NCI-H774 (cell line): ENCODE measurements at regions not wholly inside any gene's neighbourhood (a gene's known extent, or its start where the extent isn't known, plus 50 kb on each side); places are given as distances from the start of the nearest gene placed in this dataset.

ENCODE experiments used
- DNase-seq: peaks from one replicate; lab custom pipeline; 2025; lab: John Stamatoyannopoulos, UW

DNA sequence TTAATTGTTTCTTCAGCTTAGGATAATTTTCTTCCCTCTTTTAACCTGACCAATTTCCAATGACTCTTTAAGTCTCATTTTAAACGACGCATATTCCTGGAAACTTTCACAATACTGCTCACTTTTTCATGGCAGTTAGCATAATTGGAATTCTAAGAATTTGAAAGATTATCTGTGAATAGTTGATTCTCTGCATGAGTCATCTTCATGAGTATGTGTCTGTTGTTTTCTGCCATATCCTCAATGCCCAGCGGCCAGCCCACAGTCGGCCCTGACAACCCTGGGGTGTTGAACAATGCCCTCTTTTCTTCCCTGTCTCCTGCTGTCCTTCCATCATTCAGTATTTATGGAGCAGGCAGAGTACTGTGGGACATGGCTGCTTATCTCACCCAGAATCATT, 554.2 kb downstream of the CDH26 start:
- no peak for DNase-seq

DNA sequence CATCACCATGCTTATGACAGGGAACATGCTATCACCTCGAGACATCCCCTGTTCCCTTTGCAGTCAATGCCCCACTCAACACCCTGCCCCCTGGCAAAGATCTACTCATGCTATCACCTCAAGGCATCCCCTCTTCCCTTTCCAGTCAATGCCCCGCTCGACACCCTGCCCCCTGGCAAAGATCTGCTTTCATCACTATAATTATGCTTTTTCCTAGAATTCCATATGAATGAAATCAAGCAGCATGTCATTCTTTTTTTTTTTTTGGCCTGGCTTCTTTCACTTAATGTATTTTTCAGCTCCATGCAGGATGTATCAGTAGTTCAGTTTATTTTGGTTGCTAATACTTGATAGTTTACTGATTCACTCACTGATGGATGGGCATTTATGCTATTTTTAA, 554.9 kb downstream of the CDH26 start:
- DNase-seq: no peak

DNA sequence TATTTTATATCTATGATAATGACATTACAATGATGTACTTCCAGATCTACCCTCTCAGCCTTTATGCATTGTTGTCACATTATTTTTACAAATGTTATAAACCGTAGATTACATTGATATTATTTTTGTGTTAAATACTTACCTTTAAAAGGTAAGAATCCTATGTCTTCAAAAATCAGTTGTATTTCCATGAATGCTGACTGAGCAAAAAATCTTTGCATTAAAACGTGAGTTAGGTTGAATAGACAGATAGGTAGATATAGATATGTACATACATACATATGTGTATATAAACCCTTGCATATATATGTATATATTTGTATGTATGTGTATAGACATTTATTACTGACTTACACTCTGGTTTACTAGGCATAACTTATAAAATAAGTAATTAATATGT, 558.2 kb downstream of the CDH26 start:
- no peak for DNase-seq

DNA sequence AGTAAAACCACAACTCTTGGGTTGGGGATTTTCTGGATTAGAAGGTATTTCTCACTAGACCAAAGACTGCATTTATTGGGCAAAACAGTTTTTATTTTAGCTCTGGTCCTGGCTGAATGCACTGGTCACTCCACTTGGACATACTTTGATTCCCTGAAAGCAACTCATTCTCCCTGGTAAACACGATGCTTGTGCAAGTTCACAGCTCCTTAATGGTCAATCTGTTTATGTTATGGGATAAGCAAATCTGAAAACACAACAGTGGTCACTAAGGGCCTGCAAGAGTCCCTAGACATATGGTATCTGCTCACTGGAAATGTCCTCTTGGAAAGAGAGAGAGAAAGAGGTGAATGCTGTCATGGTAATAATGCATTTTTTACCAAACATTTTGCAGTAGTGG, 559.8 kb downstream of the CDH26 start:
- DNase-seq: no peak

DNA sequence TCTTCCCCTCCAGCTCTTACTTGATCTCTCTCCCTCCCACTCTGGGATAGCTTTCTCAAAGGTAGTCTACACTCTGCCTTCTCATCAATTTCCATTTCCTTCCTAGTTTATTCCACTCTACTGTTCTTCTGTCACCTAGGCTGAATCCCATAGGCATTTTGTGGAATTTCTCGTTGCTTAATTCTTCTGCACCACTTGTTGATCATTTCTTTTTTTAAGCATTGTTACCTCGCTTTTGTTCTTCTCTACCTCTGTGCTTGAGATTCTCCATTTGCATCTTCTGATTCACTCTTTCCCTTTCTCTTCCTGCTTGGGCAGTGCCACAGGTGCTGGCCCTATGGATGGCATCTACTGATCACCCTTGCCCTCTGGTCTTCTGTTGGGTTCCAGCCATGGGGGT, 567.2 kb downstream of the CDH26 start:
- DNase-seq: no peak

DNA sequence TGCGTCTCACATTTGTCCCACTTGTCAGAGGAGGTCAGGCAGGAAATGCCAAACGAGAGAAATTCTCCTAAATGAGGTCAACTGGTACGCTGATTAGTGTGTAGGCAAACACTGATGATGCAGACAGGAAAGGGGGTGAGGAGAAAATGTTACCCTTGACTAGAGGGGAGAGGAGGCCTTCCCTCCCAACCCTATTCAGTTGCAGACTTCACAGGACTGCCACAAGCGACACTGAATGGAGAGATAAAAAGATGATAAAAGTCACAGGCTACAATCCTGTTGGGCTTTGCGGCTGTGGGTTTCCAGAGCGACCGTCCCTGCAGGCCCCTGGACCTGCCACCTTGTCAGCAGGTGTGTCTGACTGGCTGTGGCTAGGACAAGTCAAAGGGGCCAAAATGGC, 569.4 kb downstream of the CDH26 start:
- DNase-seq: no peak

DNA sequence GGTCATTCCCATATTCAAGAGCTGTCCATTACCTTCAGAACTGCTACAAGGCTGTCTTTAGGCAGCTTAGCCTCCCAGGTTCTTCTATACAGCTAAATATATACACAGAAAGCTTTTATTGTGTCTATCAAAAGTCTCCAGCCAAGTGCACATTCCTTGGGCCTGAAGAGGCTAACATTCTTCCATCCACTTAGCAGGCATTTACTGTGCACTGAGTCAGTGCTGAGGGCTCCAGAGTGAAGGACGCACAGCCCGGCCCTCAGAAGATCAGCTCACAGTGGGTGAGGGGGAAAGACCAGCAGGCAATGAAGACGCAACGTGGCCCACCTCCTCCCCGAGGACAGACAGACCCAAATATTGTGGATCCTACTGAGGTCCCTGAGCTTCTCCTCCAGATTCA, 569.9 kb downstream of the CDH26 start:
- no peak for DNase-seq

DNA sequence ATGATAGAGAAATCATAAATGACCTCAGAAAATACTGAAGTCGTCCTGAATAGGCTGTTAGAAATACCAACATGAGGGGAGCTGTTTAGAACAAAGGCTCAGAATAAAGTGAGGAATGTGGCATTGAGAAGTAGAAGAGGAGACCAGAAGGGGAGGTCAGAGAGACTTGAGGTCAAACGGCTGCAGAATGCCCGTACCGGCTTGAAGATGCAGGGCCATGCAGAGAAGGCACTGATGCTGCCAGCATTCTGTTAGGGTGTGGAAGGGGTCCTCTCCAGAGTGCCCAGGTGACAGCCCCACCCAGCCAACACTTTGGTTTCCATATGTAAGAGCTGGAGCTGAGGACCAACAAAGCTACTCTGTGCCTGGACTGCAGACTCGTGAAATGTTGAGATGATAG, 570.9 kb downstream of the CDH26 start:
- DNase-seq: no peak

DNA sequence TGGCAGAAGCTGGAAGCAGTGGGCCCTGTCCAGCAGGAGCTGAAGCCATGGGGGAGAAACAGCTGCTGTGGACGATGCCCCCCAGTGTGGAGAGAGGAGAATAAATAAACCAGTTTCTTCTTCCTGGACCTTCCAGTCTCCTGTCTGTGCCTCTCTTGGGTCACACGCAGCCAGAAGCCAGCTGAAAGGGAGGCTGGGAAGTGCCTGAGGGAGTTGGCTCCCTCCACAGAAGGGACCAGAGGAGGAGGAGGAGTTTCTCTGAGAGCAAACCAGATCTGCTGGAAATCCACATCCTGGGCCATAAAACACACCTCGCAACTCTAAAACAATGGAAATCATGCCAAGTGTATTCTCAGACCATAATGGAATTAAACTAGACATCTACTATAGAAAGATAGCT, 577.0 kb downstream of the CDH26 start:
- no peak for DNase-seq

DNA sequence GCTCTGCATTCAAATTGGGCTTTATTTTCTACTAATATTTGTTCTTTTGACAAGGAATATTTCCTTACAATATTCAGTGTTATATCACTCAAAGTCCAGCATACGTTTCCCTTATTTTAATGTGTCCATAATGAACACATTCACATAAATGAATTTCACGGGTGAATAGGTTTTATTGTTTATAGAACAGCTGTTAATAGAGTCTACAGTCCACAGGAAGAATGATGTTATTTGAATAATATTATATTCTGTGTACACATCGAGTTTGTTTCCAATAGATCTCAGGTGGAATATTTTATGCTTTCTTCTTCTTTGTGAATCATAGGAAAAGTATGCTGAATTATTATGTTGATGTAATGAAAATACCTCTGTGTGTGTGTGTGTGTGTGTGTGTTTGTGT, 582.4 kb downstream of the CDH26 start:
- DNase-seq: peak; percentile 40

DNA sequence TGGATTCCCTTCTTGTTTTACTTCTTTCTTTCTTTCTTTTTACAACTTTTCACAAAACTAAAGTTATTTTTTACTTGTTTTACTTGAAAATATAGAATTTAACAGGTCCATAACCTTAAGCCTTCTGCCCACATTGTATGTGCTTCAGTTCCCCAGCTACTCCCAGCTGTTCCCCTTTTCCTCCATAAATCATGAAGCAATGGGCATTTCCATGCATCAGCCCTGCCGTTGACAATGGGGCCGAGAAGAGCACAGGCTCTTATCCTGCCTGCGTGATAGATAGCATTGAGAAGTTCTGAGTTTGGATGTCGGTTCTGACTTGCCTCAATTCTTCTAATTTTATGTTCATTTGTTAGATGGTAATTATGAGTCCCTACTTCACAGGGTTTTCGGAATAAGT, 583.8 kb downstream of the CDH26 start:
- DNase-seq: peak; percentile 24

DNA sequence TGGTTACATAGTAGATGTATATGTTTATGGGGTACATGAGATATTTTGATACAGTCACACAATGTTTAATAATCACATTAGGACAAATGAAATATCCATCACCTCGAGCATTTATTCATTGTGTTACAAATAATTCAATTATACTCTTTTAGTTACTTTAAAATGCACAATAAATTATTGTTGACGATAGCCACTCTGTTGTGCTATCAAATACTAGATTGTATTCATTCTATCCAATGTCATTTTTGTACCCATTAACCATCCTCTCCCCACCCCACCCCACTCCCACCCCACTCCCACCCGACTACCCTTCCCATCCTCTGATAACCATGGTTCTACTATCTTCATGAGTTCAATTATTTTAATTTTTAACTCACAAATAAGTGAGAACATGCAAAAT, 585.4 kb downstream of the CDH26 start:
- DNase-seq: no peak

DNA sequence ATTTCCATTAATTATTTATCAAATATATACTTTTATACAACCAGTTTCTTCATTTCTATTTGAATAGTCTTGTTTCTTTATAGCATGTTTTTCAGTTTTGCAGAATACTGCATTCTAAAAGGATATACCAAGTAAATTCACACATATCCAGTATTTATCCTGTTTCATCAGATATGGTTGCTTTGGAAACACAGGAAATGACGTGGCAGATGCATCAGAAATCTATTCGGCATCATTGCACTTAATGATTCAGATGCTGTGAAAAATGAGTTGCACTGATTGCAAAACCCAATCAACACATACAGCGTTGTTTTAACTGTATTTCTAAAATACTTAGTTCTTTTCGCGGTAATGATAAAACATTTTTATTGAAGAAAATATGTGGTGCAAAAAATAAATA, 594.9 kb downstream of the CDH26 start:
- no peak for DNase-seq

DNA sequence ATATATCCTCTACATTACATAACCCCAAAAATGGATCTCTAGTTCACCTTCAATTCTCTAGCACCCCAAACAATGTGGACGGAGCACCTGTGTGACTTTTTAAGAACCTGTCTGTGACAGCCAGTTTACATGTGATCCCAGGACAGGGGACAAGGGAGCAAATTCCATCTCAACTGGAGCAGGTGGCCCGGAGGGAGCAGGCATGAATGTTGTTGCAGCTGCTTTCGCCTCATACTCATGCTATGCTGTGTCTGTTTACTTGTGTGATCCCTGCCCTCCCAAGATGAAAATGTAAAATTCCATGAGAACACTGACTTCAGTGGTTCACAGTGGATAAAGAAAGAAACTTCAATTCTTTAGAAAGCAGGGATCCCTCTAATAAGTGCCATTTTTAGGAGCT, 600.3 kb downstream of the CDH26 start:
- DNase-seq: no peak

DNA sequence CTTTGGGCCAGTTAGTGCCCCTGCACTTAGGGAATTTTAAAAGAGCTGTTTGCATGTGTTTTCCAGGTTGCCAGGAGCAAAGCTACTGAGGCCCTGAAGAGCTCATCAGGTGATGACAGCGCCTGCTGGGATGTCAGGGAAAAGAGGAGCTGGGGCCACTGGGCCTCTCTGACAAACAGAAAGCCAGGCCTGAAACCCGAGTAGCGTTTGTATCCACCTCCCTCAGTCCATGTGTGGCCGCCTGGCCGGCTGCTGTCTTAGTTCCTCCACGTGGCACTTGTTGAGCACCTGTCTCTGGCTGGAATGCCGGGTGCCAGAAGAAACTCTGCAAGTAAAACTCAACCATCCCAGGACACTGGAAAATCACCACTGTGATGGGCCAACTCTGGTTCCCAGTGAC, 601.2 kb downstream of the CDH26 start:
- DNase-seq: no peak

DNA sequence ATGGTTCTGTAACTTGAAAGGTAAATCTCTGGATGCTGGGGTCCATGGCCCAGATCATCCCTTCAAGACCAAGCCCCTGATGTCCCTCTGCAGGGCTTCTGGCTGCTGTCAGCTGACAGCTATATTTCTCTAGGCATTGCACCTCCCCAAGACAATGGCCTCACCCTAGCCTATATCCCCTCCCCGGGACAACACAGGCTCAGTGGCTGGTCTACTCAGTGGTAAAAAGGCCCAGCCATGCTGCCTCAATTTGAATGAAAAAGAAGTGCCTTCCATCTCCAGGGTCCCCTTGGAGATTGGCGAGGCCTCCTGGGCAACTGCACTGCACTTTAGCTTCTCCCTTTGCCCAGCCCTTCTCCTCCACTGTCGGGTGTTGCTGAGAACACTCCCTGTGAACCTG, 602.8 kb downstream of the CDH26 start:
- no peak for DNase-seq

DNA sequence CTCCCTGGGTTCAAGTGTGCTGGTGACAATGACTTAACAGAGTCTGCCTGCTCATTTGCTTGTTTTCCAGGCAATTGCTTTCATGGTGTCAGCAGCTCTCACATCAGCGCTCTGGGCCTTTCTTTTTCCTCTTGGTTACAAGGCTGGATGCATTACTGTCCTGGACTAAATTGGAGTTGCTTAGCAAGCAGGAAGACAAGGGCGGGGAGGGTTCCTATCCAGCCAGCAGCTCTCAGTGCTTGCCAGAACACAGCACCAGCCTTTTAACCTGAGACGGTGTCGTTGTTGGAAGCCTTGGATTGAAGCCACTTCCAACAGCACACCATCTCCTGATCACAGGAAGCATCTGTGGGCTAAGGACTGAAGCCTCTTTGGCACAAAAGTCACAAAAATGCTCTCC, 606.9 kb downstream of the CDH26 start:
- DNase-seq: no peak

DNA sequence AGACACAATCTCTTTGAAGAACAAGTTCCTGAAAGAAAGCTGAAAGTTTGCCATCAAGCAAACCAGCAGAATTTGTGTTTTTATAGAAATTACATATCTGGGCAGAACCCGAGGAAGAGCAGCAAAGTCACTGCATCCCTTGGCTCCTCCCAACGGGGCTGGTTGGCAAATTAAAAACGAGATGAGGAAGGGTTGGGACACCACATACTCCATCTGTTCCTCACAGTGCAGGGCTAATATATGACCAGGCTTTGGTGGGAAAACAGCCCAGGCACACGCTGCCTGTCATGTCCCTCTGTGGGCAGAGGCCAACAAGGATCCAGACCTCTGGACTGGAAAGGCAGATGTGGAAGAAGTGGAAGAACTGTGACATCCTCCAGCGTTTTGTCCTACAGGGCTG, 607.3 kb downstream of the CDH26 start:
- DNase-seq: no peak

DNA sequence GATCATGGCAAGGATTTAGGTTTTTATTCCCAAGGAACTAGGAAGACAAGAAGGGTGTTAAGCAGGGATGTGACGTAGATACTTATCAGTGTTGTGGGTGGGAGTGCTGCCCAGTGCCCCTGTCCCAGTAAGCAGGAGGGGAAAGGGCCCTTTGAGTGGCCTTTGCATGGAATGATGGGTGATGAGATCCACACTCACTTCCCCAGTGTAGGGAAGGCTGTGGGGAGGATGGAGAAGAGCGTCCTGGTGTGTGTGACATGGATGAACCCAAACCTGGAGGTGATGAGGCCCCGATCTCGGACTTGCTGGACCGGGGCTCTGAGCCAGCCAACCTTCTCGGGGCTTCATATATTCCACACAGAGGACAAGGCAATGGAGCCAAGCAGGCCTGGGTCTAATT, 610.9 kb downstream of the CDH26 start:
- DNase-seq: no peak

DNA sequence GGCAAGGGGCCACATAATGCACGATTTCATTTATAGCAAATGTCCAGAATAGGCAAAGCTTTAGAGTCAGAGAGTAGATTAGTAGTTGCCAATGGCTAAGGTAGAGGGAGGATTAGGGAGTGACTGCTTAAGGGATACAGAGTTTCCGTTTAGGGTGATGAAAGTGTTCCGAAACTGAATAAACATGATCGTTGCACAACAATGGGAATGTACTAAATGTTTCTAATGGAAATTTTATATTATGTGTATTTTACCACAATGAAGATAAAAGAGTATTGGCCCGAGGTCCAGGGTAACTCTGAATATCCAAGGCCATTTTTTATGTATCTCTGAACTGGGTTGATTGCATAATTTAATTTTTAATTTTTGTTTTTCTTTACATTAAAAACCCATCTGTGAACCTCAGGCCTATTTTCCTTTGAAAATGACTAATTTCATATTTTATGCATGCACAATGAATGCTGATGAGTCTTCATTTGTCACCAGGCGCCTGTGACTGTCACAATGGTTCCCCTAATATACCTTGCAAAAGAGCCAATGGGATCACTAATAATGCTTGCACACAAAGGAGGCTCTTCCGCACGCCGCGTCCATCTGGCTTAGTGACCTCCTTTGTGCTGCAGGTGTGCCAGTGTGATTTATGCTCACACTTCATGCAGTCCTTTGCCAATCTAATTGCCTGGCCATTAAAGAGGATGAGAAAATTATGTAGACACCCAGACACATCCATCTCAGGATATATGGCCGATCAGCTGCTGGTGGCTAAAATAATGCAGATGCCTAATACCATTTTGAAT, 612.5 kb downstream of the CDH26 start:
- DNase-seq: peak; percentile 94

DNA sequence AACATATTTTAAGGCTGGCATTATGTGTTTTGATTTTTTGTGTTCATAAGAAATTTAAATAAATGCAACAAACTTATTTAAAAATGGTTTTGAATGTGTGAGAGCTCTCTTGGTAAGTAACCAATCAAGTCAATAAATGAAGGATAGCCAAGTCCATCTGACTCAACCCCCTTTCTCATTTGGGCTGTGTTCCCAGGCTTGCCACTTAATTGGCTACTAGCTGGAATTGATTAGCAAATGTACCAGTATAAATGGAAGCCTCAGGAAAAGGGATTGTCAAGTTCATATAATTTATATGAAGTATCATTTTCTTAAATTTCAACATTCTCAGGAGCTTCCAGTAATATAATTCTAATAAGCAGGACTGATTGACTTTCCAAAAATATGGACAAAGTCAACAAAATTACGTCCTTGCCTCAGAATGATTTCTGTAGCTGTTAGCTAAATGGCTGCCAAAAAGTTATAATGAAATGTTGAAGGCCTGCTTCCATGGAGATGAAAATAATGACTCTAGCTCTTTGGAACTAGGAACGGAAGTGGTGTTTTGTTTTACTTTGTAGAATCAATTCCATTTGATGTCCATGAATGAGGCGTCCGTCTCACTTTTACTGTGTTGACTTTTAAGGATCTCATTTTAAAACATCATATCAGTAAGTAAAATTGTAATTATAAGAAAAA, 614.9 kb downstream of the CDH26 start:
- peak; percentile 79 for DNase-seq

DNA sequence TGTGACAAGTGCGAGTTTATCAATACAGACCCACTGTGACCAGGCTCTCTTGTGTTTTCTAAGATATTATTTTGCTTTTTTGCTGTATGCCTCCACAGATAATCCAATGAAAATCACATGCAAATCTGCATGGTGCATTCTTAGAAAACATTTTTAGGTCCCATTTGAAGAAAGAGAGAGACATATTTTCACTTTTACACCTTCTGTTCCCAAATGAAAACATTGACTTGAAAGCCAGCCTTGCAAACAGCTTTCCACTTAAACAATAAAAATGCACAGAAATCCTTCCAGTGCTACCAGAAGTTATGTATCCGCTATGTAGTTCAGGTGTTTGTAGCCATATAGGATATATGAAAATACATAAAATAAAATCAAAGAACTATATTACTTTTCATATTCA, 618.0 kb downstream of the CDH26 start:
- no peak for DNase-seq

DNA sequence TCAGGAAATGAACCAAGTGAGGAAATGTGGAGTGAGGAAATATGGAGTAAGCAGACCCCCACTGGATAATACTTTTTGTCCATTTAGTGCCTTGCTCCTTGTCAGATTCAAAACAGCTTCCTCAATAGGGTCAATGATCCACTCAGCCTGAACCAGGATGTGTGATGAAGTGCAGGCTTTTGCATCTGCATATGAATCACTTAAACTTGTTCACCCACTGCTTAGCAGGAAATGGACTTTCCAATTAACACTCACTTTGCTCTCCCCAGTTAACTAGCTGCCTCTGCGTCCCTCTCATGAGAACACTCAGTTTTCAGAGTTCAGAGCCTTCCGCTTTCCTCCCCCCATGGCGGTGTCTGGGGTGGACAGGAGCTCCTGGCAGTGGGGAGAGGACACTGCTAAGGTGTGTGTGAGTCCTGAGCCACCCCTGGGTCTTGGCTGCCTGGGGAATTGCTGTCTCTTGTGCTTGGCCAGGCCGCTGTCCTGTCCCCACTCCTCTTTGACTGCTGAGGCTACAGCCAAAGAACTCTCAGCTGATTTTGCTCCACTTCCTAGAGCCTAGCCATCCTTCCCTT, 621.8 kb downstream of the CDH26 start:
- DNase-seq: no peak
